ENCODE measurements at regions not wholly inside any gene's neighbourhood (a gene's known extent, or its start where the extent isn't known, plus 50 kb on each side); places are given as distances from the start of the nearest gene placed in this dataset.

DNA sequence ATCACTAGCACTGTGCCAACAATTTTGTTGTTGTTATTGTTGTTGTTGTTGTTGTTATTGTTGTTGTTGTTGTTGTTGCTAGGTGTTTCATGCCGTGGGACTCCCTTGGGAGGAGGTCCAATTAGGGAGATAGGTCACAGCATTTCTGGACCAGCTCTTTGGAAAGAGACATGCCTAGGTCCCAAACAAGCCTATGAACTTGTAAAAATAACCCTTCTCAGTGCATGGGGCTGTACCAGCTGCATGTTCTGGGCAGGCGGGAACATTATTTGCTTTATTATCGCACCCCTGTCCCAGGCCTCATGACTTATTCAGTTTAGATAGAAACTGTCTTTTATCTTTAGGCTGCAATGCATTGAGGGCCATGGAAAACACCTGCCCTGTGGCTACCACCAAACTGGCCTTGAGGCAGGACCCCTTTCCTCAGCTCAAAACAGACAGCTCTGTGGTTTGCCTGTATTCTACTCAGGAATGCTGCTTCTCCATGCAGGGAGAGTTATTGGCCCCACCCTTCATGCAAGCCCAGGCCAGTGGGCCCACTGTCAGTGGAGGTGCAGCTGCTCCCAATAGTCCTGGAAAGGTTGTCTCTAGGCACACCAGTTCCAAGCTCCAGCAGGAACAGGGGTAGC, 386.5 kb upstream of the BRINP3 start:
- TF ChIP-seq, protein P1, sequence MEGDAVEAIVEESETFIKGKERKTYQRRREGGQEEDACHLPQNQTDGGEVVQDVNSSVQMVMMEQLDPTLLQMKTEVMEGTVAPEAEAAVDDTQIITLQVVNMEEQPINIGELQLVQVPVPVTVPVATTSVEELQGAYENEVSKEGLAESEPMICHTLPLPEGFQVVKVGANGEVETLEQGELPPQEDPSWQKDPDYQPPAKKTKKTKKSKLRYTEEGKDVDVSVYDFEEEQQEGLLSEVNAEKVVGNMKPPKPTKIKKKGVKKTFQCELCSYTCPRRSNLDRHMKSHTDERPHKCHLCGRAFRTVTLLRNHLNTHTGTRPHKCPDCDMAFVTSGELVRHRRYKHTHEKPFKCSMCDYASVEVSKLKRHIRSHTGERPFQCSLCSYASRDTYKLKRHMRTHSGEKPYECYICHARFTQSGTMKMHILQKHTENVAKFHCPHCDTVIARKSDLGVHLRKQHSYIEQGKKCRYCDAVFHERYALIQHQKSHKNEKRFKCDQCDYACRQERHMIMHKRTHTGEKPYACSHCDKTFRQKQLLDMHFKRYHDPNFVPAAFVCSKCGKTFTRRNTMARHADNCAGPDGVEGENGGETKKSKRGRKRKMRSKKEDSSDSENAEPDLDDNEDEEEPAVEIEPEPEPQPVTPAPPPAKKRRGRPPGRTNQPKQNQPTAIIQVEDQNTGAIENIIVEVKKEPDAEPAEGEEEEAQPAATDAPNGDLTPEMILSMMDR (IDR thresholded peaks at IDR 0.05; ENCODE audit: borderline replicate concordance, extremely low read depth, low read length, poor library complexity, severe bottlenecking) = no peak
- TF ChIP-seq EZH2 (IDR thresholded peaks at IDR 0.05; ENCODE audit: borderline replicate concordance, low read depth, low read length, severe bottlenecking) = no peak
